WTC11 (cell line): ENCODE measurements at regions not wholly inside any gene's neighbourhood (a gene's known extent, or its start where the extent isn't known, plus 50 kb on each side); places are given as distances from the start of the nearest gene placed in this dataset.

Source experiments
- CTCF ChIP-seq: fragments of 200-600 bp; IDR thresholded peaks from 2 replicates; pipeline ENCODE4 v1.8.0; 2022; ENCODE audit warnings: antibody characterized with exemption
- E2F4 ChIP-seq: sonication (generic); formaldehyde crosslinking; IDR thresholded peaks from 2 replicates; pipeline ENCODE4 v1.8.1; 2022; ENCODE audit warnings: low read depth, mild to moderate bottlenecking, moderate library complexity, missing genetic modification reagents, borderline replicate concordance
- FOXJ3 ChIP-seq: sonication (generic); formaldehyde crosslinking; IDR thresholded peaks from 2 replicates; pipeline ENCODE4 v1.9.0; 2021; ENCODE audit warnings: missing genetic modification reagents, mild to moderate bottlenecking, borderline replicate concordance
- IRF1 ChIP-seq: sonication (generic); formaldehyde crosslinking; IDR thresholded peaks from 2 replicates; pipeline ENCODE4 v1.8.0; 2023; ENCODE audit warnings: missing genetic modification reagents
- NFATC4 ChIP-seq: fragments of 250-450 bp; sonication (Bioruptor Pico); IDR thresholded peaks from 2 replicates; pipeline ENCODE4 v1.9.0; 2021; ENCODE audit warnings: mild to moderate bottlenecking
- NFYB ChIP-seq: sonication (generic); formaldehyde crosslinking; conservative IDR thresholded peaks from 2 replicates; pipeline ENCODE4 v1.8.0; 2022; ENCODE audit warnings: low read depth, missing genetic modification reagents
- SMAD3 ChIP-seq: sonication (generic); formaldehyde crosslinking; IDR thresholded peaks from 2 replicates; pipeline ENCODE4 v1.8.0; 2022; ENCODE audit warnings: missing genetic modification reagents, mild to moderate bottlenecking, borderline replicate concordance
- USF1 ChIP-seq: sonication (generic); formaldehyde crosslinking; IDR thresholded peaks from 2 replicates; pipeline ENCODE4 v1.8.0; 2022; ENCODE audit warnings: mild to moderate bottlenecking, missing genetic modification reagents
- USF2 ChIP-seq: sonication (generic); formaldehyde crosslinking; IDR thresholded peaks from 2 replicates; pipeline ENCODE4 v1.8.1; 2023; ENCODE audit warnings: mild to moderate bottlenecking, missing genetic modification reagents, moderate library complexity

GRCh38 chr5:123701511-123702200, 189.7 kb downstream of the CSNK1G3 start:
- TF ChIP-seq CTCF: no peak
- no peak for TF ChIP-seq NFATC4 (CRISPR knock-in tag)
- TF ChIP-seq E2F4: no peak
- no peak for TF ChIP-seq FOXJ3 (CRISPR knock-in tag)
- no peak for TF ChIP-seq IRF1
- no peak for TF ChIP-seq USF1 (CRISPR knock-in tag)
- TF ChIP-seq SMAD3: no peak
- no peak for TF ChIP-seq USF2 (CRISPR knock-in tag)
- TF ChIP-seq NFYB (CRISPR knock-in tag): no peak
